Neural progenitor cell (in vitro differentiated cells): ENCODE measurements at regions not wholly inside any gene's neighbourhood (a gene's known extent, or its start where the extent isn't known, plus 50 kb on each side); places are given as distances from the start of the nearest gene placed in this dataset.
A peak's percentile ranks its signal among the peaks of the same experiment; 100 is the strongest.

Source experiments
- DNase-seq: peaks from one replicate; pipeline ENCODE4 v3.0.0-alpha.2; 2016; ENCODE audit warnings: low spot score
- H2AFZ ChIP-seq: fragments of 200-600 bp; sonication (generic); replicated peaks from 2 replicates; pipeline ENCODE4 v1.6.1; 2016; ENCODE audit warnings: antibody characterized with exemption
- H3F3A ChIP-seq: fragments of 200-600 bp; sonication (generic); 2 replicates; pipeline ENCODE4 v1.6.1; 2016; ENCODE audit warnings: antibody characterized with exemption, low read depth
- H3K27ac ChIP-seq: fragments of 200-600 bp; sonication (generic); 2 replicates; pipeline ENCODE4 v1.5.1; 2016; ENCODE audit warnings: mild to moderate bottlenecking
- H3K27me3 ChIP-seq: fragments of 200-600 bp; sonication (generic); 2 replicates; pipeline ENCODE4 v1.6.1; 2016; ENCODE audit warnings: mild to moderate bottlenecking, moderate library complexity
- H3K36me3 ChIP-seq: fragments of 200-600 bp; sonication (generic); 2 replicates; pipeline ENCODE4 v1.5.1; 2016
- H3K4me1 ChIP-seq: fragments of 200-600 bp; sonication (generic); 2 replicates; pipeline ENCODE4 v1.6.1; 2016; ENCODE audit warnings: mixed run types
- H3K4me2 ChIP-seq: fragments of 200-600 bp; sonication (generic); 2 replicates; pipeline ENCODE4 v1.6.1; 2016
- H3K4me3 ChIP-seq: fragments of 200-600 bp; sonication (generic); 2 replicates; pipeline ENCODE4 v1.5.1; 2016
- H3K79me2 ChIP-seq: fragments of 200-600 bp; sonication (generic); 2 replicates; pipeline ENCODE4 v1.6.1; 2016; ENCODE audit warnings: low read depth
- H3K9ac ChIP-seq: fragments of 200-600 bp; sonication (generic); 2 replicates; pipeline ENCODE4 v1.6.1; 2016
- H3K9me3 ChIP-seq: fragments of 200-600 bp; sonication (generic); 2 replicates; pipeline ENCODE4 v1.5.1; 2016; ENCODE audit warnings: low read depth
- H4K20me1 ChIP-seq: fragments of 200-600 bp; sonication (generic); 2 replicates; pipeline ENCODE4 v1.6.1; 2016; ENCODE audit warnings: low read depth
- H3K27ac Mint-ChIP-seq: 3 replicates; pipeline ENCODE4 v1.8.0; 2021; ENCODE audit warnings: mixed read lengths
- H3K27me3 Mint-ChIP-seq: 2 replicates; pipeline ENCODE4 v1.8.0; 2022; ENCODE audit warnings: low read depth, mild to moderate bottlenecking, inconsistent platforms, moderate library complexity, mixed read lengths; ENCODE audit not compliant: insufficient read depth
- H3K36me3 Mint-ChIP-seq: 3 replicates; pipeline ENCODE4 v1.8.0; 2021; ENCODE audit warnings: mixed read lengths
- H3K4me1 Mint-ChIP-seq: 3 replicates; pipeline ENCODE4 v1.8.0; 2021; ENCODE audit warnings: mixed read lengths
- H3K4me3 Mint-ChIP-seq: 3 replicates; pipeline ENCODE4 v1.8.0; 2021; ENCODE audit warnings: mild to moderate bottlenecking, moderate library complexity, mixed read lengths
- H3K9me3 Mint-ChIP-seq: 3 replicates; pipeline ENCODE4 v1.8.0; 2020; ENCODE audit warnings: mixed read lengths
- EZH2 ChIP-seq: fragments of 200-600 bp; sonication (generic); IDR thresholded peaks from 2 replicates; pipeline ENCODE4 v1.6.1; 2017; ENCODE audit warnings: antibody characterized with exemption, mild to moderate bottlenecking, moderate library complexity
- EZH2phosphoT487 ChIP-seq: fragments of 200-600 bp; sonication (generic); IDR thresholded peaks from 2 replicates; pipeline ENCODE4 v1.6.1; 2017; ENCODE audit warnings: antibody characterized with exemption
- TF ChIP-seq, protein P1 (sequence below): fragments of 200-600 bp; sonication (generic); IDR thresholded peaks from 2 replicates; pipeline ENCODE4 v1.5.1; 2017; ENCODE audit warnings: antibody characterized with exemption, mild to moderate bottlenecking

GRCh38 chr3:188071636-188072035, 82.3 kb upstream of the LPP start:
- Histone ChIP-seq H3K4me3 (no peak overlapping the region), H3K9ac (no peak overlapping the region), H3K79me2 (no peaks in the 10 kb centered on the region), H3K27me3 (no peaks in the 10 kb centered on the region), H4K20me1 (no peaks in the 10 kb centered on the region), H3F3A (no peaks in the 10 kb centered on the region), H3K4me1 (no peaks in the 10 kb centered on the region), H3K27ac (no peak overlapping the region), H2AFZ (no peak overlapping the region), H3K36me3 (no peaks in the 10 kb centered on the region), H3K4me2 (no peak overlapping the region), H3K9me3 (no peaks in the 10 kb centered on the region)
- Mint-ChIP-seq H3K9me3 (no peaks in the 10 kb centered on the region), H3K4me1 (peaks cover 4% of the 10 kb centered on the region), H3K27ac (peak overlapping the region; percentile 75), H3K27me3 (no peaks in the 10 kb centered on the region), H3K36me3 (no peaks in the 10 kb centered on the region), H3K4me3 (no peak overlapping the region)
- DNase-seq = no peak
- TF ChIP-seq EZH2phosphoT487 (no peak), EZH2 (no peak)
- TF ChIP-seq, protein P1, sequence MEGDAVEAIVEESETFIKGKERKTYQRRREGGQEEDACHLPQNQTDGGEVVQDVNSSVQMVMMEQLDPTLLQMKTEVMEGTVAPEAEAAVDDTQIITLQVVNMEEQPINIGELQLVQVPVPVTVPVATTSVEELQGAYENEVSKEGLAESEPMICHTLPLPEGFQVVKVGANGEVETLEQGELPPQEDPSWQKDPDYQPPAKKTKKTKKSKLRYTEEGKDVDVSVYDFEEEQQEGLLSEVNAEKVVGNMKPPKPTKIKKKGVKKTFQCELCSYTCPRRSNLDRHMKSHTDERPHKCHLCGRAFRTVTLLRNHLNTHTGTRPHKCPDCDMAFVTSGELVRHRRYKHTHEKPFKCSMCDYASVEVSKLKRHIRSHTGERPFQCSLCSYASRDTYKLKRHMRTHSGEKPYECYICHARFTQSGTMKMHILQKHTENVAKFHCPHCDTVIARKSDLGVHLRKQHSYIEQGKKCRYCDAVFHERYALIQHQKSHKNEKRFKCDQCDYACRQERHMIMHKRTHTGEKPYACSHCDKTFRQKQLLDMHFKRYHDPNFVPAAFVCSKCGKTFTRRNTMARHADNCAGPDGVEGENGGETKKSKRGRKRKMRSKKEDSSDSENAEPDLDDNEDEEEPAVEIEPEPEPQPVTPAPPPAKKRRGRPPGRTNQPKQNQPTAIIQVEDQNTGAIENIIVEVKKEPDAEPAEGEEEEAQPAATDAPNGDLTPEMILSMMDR = no peak

GRCh38 chr3:188076176-188076575, 77.8 kb upstream of the LPP start:
- H3K4me1 ChIP-seq = no peaks in the 10 kb centered on the region
- peaks cover 6% of the 10 kb centered on the region for H3K9me3 ChIP-seq
- no peaks in the 10 kb centered on the region for H3K36me3 Mint-ChIP-seq
- peaks cover 6% of the 10 kb centered on the region for H3K4me1 Mint-ChIP-seq
- no peak overlapping the region for H3K4me3 ChIP-seq
- H3K27me3 ChIP-seq = no peaks in the 10 kb centered on the region
- H2AFZ ChIP-seq = no peak overlapping the region
- TF ChIP-seq EZH2phosphoT487 = no peak
- TF ChIP-seq, protein P1 = no peak
- TF ChIP-seq EZH2 = no peak
- H3K4me3 Mint-ChIP-seq = no peak overlapping the region
- no peak overlapping the region for H3K27ac ChIP-seq
- no peak overlapping the region for H3K27ac Mint-ChIP-seq
- no peak for DNase-seq
- peaks cover 7% of the 10 kb centered on the region for H3K9me3 Mint-ChIP-seq
- no peaks in the 10 kb centered on the region for H3K79me2 ChIP-seq
- no peaks in the 10 kb centered on the region for H3K36me3 ChIP-seq
- no peaks in the 10 kb centered on the region for H3F3A ChIP-seq
- no peak overlapping the region for H3K9ac ChIP-seq
- H3K27me3 Mint-ChIP-seq = no peaks in the 10 kb centered on the region
- H3K4me2 ChIP-seq = no peak overlapping the region
- H4K20me1 ChIP-seq = no peaks in the 10 kb centered on the region

DNA sequence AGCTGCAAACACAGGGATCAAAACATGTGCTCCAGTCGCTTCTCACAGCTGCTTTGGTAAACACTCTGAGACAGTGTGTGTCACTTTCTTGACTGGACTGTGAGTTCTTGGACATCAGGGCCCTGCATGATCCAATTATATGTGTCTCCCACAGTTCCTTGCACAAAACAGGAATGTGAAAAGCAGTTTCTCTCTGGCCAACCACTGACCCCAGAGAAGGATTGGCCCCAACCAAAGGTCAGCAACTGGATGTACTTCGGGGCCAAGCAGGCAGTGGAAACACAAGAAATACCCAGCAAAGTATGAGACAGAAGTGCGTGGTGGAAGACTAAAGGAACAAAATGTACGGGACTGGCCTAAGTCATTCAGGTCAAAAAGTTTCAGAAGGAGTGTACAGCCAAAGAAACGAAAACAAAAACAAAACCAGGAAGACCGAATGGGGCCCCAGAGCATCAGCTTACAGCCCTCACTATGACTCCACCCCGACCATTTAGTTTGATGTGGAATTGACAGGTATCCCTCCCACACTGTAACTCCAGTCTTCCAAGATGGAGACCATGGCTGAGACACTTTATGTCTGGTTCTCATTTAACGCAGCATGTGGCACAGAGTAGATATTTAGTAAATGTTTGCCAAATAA, 76.7 kb upstream of the LPP start:
- Histone ChIP-seq H3K9me3 (peaks cover 6% of the 10 kb centered on the region), H3K9ac (no peak overlapping the region), H4K20me1 (no peaks in the 10 kb centered on the region), H3K27ac (no peak overlapping the region), H3K4me3 (no peak overlapping the region), H3K27me3 (no peaks in the 10 kb centered on the region), H3F3A (no peaks in the 10 kb centered on the region), H3K4me2 (no peak overlapping the region), H3K79me2 (no peaks in the 10 kb centered on the region), H2AFZ (peak overlapping the region; percentile 21), H3K36me3 (no peaks in the 10 kb centered on the region), H3K4me1 (no peaks in the 10 kb centered on the region)
- no peak for TF ChIP-seq EZH2
- Mint-ChIP-seq H3K4me3 (no peak overlapping the region), H3K4me1 (peaks cover 6% of the 10 kb centered on the region), H3K36me3 (no peaks in the 10 kb centered on the region), H3K27me3 (no peaks in the 10 kb centered on the region), H3K27ac (no peak overlapping the region), H3K9me3 (peaks cover 7% of the 10 kb centered on the region)
- no peak for DNase-seq

DNA sequence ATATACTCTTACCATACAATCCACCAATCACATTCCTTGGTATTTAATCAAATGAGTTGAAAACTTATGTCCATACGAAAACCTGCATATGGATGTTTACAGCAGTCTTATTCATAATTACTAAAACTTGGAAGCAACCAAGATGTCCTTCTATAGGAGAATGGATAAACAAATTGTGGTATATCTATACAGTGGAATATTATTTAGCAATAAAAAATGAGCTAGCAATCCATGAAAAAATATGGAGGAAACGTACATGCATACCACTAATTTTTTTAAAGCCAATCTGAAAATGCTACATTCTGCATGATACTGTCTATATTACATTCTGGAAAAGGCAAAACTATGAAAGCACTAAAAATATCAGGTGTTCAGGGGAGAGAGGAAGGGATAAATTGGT, 73.9 kb upstream of the LPP start:
- no peak overlapping the region for H3K27ac ChIP-seq
- H2AFZ ChIP-seq = no peak overlapping the region
- H3K27me3 ChIP-seq = no peaks in the 10 kb centered on the region
- no peaks in the 10 kb centered on the region for H3K36me3 Mint-ChIP-seq
- DNase-seq = no peak
- H3K4me3 ChIP-seq = no peak overlapping the region
- H3K79me2 ChIP-seq = no peaks in the 10 kb centered on the region
- peaks cover 7% of the 10 kb centered on the region for H3K9me3 Mint-ChIP-seq
- TF ChIP-seq EZH2 = no peak
- TF ChIP-seq, protein P1 = no peak
- no peak overlapping the region for H3K9ac ChIP-seq
- peaks cover 6% of the 10 kb centered on the region for H3K9me3 ChIP-seq
- H3K4me2 ChIP-seq = no peak overlapping the region
- H3K4me3 Mint-ChIP-seq = no peak overlapping the region
- peaks cover 2% of the 10 kb centered on the region for H3K4me1 Mint-ChIP-seq
- H3K27ac Mint-ChIP-seq = no peak overlapping the region
- no peaks in the 10 kb centered on the region for H3K36me3 ChIP-seq
- H3F3A ChIP-seq = no peaks in the 10 kb centered on the region
- H3K27me3 Mint-ChIP-seq = no peaks in the 10 kb centered on the region
- H4K20me1 ChIP-seq = no peaks in the 10 kb centered on the region
- no peaks in the 10 kb centered on the region for H3K4me1 ChIP-seq
